Breast epithelium (tissue), 3 donors: ENCODE measurements at regions not wholly inside any gene's neighbourhood (a gene's known extent, or its start where the extent isn't known, plus 50 kb on each side); places are given as distances from the start of the nearest gene placed in this dataset.

Experiments
- CTCF ChIP-seq, 3 donors: fragments of 450-650 bp; IDR thresholded peaks; one replicate each; pipeline ENCODE4 v1.5.1; 2016 to 2017; ENCODE audit warnings: antibody characterized with exemption in 3 of 3, mild to moderate bottlenecking in 3 of 3, moderate library complexity in 3 of 3
- POLR2A ChIP-seq: fragments of 450-650 bp; IDR thresholded peaks from one replicate; pipeline ENCODE4 v1.6.1; 2016; ENCODE audit warnings: antibody characterized with exemption, mild to moderate bottlenecking, moderate library complexity

GRCh38 chr20:24766826-24767622, 182.0 kb upstream of the CST7 start:
- no peak for TF ChIP-seq CTCF (IDR thresholded peaks at IDR 0.05)
- TF ChIP-seq POLR2A: no peak
